NCI-H460 (cell line): ENCODE measurements at regions not wholly inside any gene's neighbourhood (a gene's known extent, or its start where the extent isn't known, plus 50 kb on each side); places are given as distances from the start of the nearest gene placed in this dataset.
"Not testable (repeated sequence)": the region's sequence is repeated elsewhere in the genome, so short reads cannot be mapped to it uniquely, and the experiment has no call there.

Experiments
- DNase-seq: peaks from one replicate; pipeline ENCODE4 v3.0.0-alpha.2; 2016; ENCODE audit warnings: low read depth; ENCODE audit errors: extremely low read depth

DNA sequence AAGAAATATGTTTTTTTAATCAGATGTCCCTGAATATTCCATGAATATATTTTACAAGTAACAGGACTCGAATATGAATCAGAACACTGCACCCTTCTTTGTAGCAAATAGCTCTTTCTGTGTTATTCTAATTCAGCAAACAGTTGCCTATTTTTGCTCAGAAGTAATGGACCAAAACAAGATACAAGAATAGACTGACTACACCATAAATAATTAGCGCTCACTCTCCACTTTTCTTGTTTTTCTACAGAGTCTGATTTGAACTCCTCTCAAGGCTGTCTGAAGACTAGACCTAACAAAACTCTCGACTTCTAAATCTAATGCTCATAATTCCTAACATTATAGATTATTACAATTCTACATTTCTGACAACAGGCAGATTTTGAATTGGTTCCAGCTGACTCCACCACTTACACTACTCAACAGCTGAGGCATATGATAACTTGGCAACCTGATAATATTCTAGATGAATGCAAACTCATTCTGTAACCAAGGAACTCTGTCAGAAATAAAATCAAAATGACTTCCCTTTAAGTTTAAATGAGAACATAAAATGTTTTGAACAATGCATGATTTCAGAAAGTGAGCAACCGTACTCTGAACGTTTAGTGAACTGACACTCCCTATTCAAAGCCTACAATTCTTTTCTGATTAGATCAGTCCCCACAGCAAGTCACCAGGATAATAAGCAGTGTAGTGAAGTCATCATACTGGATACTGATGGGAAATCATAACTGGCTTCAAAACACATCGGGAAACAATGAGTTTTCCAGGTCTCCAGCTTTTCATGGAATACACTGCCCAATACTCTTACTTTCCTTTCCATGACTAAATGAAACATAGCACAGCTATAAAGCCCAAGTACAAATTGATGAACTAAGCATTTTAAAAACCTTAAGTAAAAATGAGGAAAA is 114.2 kb upstream of the BEND6 start:
- DNase-seq = no peak

DNA sequence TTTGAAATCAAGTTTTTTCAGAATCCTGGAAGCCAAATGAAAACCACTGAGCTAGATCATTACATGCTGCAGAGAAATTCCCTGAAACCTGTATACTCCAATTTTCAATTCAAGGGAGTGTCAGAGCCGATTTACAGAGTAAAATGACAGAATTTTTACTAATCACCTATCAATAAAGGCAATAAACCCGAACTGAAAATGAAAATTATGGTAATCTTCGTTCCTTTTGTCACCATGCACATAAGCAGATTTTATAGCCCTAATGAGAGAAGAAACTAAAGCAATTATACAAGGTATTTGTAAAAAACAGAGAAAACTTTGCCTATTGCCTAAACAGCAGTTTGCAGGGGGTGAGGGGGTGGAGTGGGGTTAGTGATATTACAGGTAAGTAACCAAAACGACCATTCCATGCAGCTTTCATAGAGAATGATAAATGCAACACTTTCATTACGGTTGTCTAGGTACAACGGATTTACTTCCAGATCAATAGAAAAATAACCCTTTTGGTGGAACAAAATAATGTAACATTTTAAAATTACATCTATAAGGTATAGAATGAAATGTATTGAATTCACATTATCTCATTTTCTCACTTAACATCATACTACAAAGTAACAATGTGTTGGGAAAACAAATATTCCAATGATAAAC is 115.2 kb upstream of the BEND6 start:
- no peak for DNase-seq

DNA sequence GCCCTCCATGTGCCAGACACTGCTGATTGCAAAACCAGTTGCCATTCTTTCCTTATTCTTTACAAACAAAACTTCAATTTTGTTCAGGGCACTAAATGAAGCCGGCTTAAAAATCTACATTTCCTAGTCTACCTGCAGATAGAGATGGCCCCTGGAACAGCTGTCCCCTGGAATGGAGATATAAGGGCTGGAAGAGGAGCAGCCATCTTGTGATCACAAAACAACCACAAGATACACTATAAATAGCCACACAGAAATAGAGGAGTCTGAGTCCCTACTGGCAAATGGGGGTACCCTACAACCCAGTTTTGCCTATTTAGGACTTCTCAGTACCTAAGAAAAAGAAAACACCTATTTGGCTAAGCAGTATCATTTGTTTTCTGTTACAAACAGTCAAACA is 115.9 kb upstream of the BEND6 start:
- no peak for DNase-seq

DNA sequence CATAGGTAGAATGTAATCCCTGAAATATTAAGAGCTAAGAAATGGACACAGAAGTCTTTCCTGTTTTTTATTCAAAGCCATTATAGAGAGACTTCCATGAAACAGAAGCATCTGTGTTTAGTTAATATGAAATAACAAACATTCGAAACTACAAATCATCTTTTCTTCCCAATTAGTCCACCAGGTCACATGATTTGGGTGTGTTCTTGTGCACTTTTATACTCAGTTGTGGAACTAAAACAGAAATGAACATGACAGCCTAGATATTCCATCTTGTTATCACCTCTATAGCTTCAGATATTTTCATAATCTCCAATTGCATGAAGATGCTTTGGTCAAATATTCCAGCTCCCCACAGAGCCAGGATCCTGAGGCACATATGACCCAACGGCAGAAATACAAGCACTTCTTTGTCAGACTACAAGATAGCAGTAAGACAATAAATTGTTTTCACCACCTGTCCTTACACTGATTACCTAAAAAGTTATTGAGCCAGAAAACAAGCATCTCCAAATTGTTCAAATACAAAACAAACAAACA is 116.8 kb upstream of the BEND6 start:
- no peak for DNase-seq

DNA sequence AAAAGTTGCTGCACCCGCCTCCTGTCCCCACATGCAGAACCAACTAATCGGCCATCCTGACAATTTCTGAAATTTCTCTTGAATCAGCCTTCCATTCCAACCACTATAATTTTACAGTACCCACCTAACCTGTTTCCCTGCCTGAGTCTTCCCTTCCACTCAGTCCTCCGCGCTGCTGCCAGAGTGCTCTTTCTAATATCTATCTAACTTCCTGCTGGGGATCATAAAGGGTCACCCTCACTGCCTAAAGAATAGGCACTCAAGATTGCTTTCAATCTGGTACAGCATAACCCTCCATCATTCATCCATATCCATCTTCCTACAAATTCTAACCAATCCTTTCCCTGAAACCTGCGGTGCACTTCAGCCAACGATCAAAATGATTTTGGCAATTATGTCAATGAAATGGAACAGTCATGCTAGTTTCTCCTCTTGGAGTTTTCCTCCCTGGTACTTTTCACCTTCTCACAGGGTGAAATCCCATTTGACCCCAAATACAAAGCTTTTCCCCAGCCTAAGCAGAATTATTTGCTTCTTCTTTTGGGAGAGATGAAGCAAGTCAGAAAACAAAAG is 117.5 kb upstream of the BEND6 start:
- no peak for DNase-seq

DNA sequence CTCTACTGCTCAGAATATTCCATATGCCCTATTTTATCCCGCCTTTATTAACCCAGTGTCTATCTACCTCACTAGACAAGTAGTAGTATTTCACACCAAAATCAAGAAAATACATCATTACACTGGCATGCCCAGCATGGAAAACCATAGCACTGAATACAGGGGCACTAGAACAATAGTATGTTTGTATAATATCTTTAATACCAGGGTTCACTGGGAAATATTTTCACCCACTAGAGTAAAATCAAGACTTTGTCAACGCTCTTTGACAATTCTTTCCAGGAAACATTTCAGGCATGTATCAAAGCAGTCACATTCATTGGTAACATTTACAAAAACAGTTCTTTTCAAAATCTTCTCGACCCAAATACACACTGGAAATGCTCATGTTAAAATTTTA is 119.3 kb upstream of the BEND6 start:
- no peak for DNase-seq

DNA sequence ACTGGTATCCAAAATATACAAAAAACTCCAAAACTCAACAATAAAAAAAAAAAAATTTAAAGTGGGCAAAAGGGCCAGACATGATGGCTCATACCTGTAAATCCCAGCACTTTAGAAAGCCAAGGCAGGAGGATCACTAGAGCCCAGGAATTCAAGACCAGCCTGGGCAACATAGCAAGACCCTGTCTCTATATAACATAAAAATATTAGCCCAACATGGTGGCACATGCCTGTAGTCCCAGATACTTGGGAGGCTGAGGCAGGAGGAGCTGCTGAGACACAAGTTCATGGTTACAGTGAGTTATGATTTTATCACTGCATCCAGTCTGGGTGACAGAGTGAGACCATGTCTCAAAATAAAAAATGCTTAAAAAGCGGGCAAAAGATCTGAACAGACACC is 121.0 kb upstream of the BEND6 start:
- DNase-seq = no peak

DNA sequence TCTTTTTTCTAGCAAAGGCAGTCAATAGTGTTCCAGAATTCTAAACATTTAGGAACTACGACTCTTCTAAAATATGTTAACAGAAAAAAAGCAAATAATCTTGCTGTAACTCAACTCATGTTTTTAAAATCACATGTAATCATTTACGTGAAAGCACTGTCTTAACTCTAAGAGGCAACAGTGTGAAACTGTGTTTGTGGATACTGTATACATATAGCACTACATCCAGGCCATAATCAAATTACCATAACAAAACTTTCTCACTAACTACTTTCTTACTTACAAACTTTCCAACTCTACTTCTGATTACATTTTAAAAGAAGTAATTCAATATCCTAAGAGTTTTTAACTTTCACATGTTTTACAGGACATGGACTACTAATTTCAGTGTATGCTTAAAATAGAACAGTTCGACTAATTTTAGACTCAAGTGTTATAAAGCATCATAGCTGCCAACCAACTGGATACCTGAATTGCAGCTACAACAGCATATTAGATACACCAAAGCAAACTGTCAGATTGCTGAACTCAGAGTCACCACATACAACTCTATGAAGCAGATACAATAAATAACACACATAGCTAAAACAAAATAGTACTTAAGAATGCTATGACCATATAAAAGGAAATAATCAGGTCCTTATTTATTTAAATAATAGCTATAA is 121.6 kb upstream of the BEND6 start:
- DNase-seq = no peak

DNA sequence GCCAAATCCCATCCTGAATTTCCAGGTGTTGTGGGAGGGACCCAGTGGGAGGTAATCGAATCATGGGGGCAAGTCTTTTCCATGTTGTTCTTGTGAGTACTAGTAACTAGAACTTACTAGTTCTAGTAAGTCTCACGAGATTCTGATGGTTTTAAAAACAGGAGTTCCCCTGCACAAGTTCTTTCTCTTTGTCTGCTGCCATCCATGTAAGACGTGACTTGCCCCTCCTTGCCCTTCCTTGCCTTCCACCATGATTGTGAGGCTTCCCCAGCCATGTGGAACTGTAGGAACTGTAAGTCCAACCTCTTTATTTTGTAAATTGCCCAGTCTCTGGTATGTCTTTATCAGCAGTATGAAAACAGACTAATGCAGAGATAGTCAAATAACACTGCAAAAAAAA is 122.7 kb upstream of the BEND6 start:
- DNase-seq = no peak

DNA sequence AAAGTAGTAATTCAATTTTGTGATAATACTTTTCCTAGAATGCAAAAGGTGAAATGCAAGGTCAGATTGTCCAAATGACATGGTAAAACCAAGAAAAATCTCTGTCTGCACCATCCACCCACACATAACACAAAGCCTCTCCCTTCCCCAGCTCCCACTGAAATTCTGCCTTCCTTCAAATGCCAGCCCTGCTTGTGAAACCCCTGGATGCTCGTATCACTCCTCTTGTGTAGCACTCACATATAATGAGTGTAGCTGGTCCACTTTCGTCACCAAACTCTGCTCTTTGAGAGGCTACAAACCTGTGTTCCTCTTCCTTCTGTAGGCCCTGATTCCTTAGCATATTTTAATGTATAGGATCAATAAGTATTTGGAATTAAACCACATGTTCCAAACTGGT is 123.6 kb upstream of the BEND6 start:
- no peak for DNase-seq

DNA sequence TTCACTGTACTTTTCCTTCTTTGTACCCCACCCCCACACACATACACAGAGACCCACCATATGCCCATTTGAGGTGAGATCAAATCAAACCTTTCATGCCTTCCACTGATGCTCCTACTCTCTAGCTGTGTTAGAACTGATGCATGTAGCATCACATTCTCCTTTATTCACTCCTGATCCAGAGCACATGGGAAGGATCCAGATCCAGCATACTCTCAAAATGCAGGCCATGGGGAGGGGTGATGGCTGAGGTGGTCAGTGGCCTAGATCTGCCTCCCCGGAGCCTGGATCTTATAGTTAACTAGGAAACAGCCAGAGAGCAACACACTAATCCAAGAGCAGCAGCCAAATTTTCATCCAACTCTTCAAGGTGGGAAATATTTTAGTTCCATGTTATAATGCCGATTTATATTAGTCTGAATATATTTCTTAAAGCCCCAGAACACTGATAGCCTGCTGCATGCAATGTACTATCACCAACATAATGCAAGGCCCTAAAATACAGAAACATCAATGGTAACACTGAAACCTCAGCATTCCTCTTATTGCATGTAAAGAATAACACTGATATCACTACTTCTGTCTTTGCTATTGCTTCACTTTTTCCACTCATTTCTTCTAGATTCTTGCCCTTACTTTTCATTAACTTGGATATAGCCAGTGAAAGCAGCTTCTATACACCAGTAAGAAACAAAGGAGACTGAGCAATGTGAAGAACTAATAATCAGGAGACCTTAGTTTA is 126.8 kb upstream of the BEND6 start:
- DNase-seq = no peak

DNA sequence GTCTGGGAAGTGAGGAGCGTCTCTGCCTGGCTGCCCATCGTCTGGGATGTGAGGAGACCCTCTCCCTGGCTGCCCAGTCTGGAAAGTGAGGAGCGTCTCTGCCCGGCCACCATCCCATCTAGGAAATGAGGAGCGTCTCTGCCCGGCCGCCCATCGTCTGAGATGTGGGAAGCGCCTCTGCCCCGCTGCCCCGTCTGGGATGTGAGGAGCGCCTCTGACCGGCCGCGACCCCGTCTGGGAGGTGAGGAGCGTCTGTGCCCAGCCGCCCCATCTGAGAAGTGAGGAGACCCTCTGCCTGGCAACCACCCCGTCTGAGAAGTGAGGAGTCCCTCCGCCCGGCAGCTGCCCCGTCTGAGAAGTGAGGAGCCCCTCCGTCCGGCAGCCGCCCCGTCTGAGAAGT is 130.5 kb upstream of the BEND6 start:
- not testable (repeated sequence) for DNase-seq

DNA sequence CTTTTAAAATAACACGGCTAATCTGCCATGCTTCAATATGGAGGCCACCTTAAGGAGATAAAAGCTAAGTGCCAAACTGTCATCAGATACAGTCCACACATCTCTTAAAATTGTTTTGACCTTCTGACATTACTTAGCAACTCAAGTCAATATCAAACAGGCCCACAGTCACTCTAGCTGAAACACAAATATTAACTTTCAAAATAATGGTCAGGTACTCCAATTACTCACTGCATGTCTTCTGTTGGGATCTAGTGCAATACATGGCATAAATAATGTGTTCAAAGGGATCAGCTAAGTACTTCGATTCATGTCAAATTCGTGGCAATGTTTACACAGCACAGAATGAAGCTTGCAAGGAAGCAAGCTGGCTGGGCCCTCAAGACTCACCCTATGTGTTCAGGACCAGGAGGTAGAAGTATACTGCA is 133.9 kb upstream of the BEND6 start:
- DNase-seq = no peak

DNA sequence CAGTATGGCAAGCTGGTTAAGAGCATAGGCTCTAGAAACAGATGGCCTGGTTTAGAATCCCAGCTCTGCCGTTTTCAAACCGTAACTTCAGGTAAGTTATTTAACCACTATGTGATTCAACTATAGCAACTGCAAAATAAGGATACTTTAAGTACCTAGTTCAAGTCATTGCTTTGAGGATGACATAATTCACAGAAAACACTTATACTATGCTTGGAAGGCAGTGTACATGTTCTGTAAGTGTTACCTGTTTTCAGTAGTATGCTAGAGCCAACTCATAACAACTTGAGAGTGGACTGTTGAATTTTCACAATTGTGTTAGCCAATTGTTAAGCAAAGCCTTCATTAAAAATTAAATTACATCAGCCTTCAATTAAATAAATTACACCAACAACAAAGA is 134.8 kb upstream of the BEND6 start:
- no peak for DNase-seq

DNA sequence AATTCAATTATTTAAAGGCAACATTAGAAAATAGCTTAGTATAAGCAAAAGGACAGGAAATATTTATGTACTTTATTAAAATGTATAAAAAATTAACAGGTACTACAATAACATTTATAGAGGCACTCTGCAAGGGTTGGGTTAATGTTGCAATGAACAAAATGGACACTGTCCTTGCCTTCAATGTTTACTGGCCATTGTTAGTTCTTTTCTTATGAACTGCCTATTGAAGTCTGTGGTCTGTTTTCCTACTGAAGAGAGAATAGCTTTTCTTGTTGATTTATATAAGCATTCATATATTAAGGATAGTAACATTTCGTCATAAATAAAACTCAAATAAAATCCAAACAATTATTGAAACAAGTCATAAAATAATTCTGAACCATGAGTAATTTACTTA is 135.3 kb upstream of the BEND6 start:
- no peak for DNase-seq

DNA sequence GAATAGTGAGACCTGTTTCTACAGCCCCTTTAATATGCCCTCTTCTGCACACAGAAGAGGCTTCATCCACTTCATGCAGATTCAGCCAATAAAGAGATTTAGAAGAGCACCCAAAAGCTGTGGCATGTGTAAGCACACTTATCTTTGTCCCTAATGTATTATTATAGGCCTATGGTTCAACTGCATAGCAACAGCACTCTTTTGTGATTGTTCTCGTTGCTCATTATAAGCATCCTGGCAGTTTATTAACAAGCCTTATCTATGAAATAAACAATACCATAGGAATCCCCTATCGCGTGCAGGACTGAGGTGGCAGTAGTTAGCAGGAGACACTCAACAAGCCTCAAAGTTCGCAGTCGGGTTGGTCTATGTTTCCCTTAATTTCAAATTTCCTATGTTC is 138.5 kb upstream of the BEND6 start:
- DNase-seq = no peak

DNA sequence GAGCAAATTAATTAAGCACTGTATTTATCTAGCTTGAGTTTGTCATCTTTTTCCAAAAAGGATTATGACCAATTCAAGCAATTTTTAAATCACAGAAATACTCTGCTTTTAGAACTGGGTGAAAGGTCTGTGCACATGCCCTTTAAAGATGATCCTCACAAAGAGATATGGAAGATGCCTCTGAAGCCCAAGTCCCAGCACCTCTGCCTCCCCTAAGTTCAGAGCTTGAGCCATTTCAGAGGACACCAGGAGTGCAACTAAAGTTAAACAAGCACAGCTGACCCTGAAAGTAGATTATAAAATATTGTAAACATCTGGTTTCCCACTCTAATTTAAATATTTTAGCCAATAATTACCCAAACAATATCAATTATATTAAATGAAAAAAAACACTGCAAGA is 139.5 kb upstream of the BEND6 start:
- DNase-seq = no peak

DNA sequence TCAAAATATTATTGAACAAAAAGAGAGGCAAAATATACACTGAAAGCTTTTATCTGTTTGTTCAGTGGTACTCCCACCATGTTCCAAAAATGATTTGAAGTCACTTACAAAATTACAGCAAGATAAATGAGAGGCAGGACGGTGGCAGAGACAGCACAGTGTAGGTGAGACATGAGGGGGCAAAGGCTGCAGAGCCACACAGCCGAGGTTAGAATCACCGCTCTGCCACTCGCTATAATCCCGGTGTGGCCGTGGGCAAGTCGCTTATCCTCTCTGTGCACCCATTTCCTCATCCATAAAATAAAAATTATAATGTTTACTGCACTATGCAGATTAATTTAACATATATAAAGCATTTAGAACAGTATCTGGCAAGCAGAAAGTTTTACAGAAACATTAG is 140.1 kb upstream of the BEND6 start:
- DNase-seq = no peak

DNA sequence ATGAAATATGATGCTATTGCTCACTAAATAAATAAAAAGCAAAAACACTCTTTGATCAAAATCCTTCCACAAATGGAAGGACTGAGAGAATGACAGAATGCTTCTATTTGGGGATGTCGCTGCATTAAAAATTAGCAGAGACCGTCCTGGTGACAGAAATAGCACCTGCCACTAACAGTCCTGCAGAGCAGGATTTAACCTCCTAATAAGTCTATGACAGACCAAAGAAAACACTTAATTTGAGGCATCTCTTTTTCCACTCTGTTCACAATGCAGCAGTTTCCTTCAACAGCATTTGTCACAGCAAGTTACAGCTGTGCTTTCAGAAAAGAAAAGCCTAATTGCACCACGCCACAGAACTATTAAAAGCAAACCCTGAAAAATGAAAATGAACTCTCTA is 140.6 kb upstream of the BEND6 start:
- no peak for DNase-seq

DNA sequence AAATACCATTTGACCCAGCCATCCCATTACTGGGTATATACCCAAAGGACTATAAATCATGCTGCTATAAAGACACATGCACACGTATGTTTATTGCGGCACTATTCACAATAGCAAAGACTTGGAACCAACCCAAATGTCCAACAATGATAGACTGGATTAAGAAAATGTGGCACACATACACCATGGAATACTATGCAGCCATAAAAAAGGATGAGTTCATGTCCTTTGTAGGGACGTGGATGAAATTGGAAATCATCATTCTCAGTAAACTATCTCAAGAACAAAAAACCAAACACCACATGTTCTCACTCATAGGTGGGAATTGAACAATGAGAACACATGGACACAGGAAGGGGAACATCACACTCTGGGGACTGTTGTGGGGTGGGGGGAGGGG is 142.1 kb upstream of the BEND6 start:
- DNase-seq = not testable (repeated sequence)
